ENCODE measurements at regions not wholly inside any gene's neighbourhood (a gene's known extent, or its start where the extent isn't known, plus 50 kb on each side); places are given as distances from the start of the nearest gene placed in this dataset.
"Not testable (repeated sequence)": the region's sequence is repeated elsewhere in the genome, so short reads cannot be mapped to it uniquely, and the experiment has no call there.

GRCh38 chr3:23710555-23710954 lies 95.2 kb upstream of the UBE2E1 start:
- DNase-seq, result peak; percentile 76

- DNase-seq, result no peak
These were observed 93.8 kb upstream of the UBE2E1 start for GRCh38 chr3:23711916-23712494.

- DNase-seq, result no peak
These were observed 92.8 kb upstream of the UBE2E1 start for GRCh38 chr3:23712656-23713559.

- no peak for DNase-seq
These were observed 92.1 kb upstream of the UBE2E1 start for GRCh38 chr3:23713641-23714040.

- DNase-seq, result no peak
These were observed 85.7 kb upstream of the UBE2E1 start for GRCh38 chr3:23720059-23720458.

- no peak for DNase-seq
These were observed 84.9 kb upstream of the UBE2E1 start for GRCh38 chr3:23720885-23721284.

GRCh38 chr3:23723141-23723540 lies 82.6 kb upstream of the UBE2E1 start:
- DNase-seq, result no peak

GRCh38 chr3:23723930-23724329 lies 81.8 kb upstream of the UBE2E1 start:
- DNase-seq, result no peak

- no peak for DNase-seq
These were observed 78.8 kb upstream of the UBE2E1 start for GRCh38 chr3:23726811-23727548.

- no peak for DNase-seq
These were observed 77.1 kb upstream of the UBE2E1 start for GRCh38 chr3:23728601-23729117.

- DNase-seq, result not testable (repeated sequence)
These were observed 76.4 kb upstream of the UBE2E1 start for GRCh38 chr3:23729362-23729761.

- DNase-seq, result no peak
These were observed 71.3 kb upstream of the UBE2E1 start for GRCh38 chr3:23734481-23734880.

- no peak for DNase-seq
These were observed 70.7 kb upstream of the UBE2E1 start for GRCh38 chr3:23735062-23735461.

- no peak for DNase-seq
These were observed 70.0 kb upstream of the UBE2E1 start for GRCh38 chr3:23735535-23736326.

GRCh38 chr3:23738944-23739343 lies 66.8 kb upstream of the UBE2E1 start:
- no peak for DNase-seq

- no peak for DNase-seq
These were observed 66.2 kb upstream of the UBE2E1 start for GRCh38 chr3:23739536-23739935.

- no peak for DNase-seq
These were observed 65.2 kb upstream of the UBE2E1 start for GRCh38 chr3:23740517-23740965.

GRCh38 chr3:23741036-23741706 lies 64.6 kb upstream of the UBE2E1 start:
- DNase-seq, result no peak

GRCh38 chr3:23743141-23743784 lies 62.5 kb upstream of the UBE2E1 start:
- DNase-seq, result no peak

- DNase-seq, result no peak
These were observed 59.3 kb upstream of the UBE2E1 start for GRCh38 chr3:23746441-23746840.

- DNase-seq, result no peak
These were observed 57.9 kb upstream of the UBE2E1 start for GRCh38 chr3:23747841-23748240.
